T-helper 2 cell treated with Interferon-gamma antibody and Interleukin-4, amounts not matched to agents 5 μg/mL and 100 μg/mL, for 36 hours (primary cell): ENCODE measurements at regions not wholly inside any gene's neighbourhood (a gene's known extent, or its start where the extent isn't known, plus 50 kb on each side); places are given as distances from the start of the nearest gene placed in this dataset.

Experiments used
- DNase-seq: peaks from one replicate; pipeline ENCODE4 v3.0.0; 2021; ENCODE audit warnings: low spot score
- H3K27ac Mint-ChIP-seq: one replicate; pipeline ENCODE4 v1.8.0; 2021; ENCODE audit warnings: mild to moderate bottlenecking, mixed read lengths
- H3K27me3 Mint-ChIP-seq: one replicate; pipeline ENCODE4 v1.8.0; 2021; ENCODE audit warnings: low read depth, mixed read lengths
- H3K36me3 Mint-ChIP-seq: one replicate; pipeline ENCODE4 v1.8.0; 2021; ENCODE audit warnings: low read depth, mixed read lengths
- H3K4me1 Mint-ChIP-seq: one replicate; pipeline ENCODE4 v1.8.0; 2021; ENCODE audit warnings: low read depth, mixed read lengths
- H3K4me3 Mint-ChIP-seq: one replicate; pipeline ENCODE4 v1.8.0; 2022; ENCODE audit warnings: mild to moderate bottlenecking, moderate library complexity, mixed read lengths
- H3K9me3 Mint-ChIP-seq: one replicate; pipeline ENCODE4 v1.8.0; 2021; ENCODE audit warnings: mixed read lengths

- DNase-seq: no peak
- H3K27ac Mint-ChIP-seq: no peak overlapping the region
These were observed 765.8 kb upstream of the POM121L12 start for GRCh38 chr7:52269669-52270068.

GRCh38 chr7:52261057-52261456, 774.4 kb upstream of the POM121L12 start:
- H3K9me3 Mint-ChIP-seq: peaks cover 14% of the 10 kb centered on the region
- no peaks in the 10 kb centered on the region for H3K36me3 Mint-ChIP-seq
- no peaks in the 10 kb centered on the region for H3K4me1 Mint-ChIP-seq
- no peak overlapping the region for H3K4me3 Mint-ChIP-seq
- no peaks in the 10 kb centered on the region for H3K27me3 Mint-ChIP-seq
- DNase-seq: no peak
- H3K27ac Mint-ChIP-seq: no peak overlapping the region

More at GRCh38 chr7:52269669-52270068, 765.8 kb upstream of the POM121L12 start:
- peaks cover 20% of the 10 kb centered on the region for H3K9me3 Mint-ChIP-seq
- H3K4me1 Mint-ChIP-seq: no peaks in the 10 kb centered on the region
- no peaks in the 10 kb centered on the region for H3K36me3 Mint-ChIP-seq
- no peak overlapping the region for H3K4me3 Mint-ChIP-seq
- H3K27me3 Mint-ChIP-seq: no peaks in the 10 kb centered on the region

GRCh38 chr7:52260046-52260665, 775.3 kb upstream of the POM121L12 start:
- Mint-ChIP-seq H3K27ac (no peak overlapping the region), H3K36me3 (no peaks in the 10 kb centered on the region), H3K27me3 (no peaks in the 10 kb centered on the region), H3K4me1 (no peaks in the 10 kb centered on the region), H3K4me3 (no peak overlapping the region), H3K9me3 (peaks cover 13% of the 10 kb centered on the region)
- DNase-seq: no peak

- H3K27ac Mint-ChIP-seq: no peak overlapping the region
These were observed 777.5 kb upstream of the POM121L12 start for GRCh38 chr7:52257890-52258289.

GRCh38 chr7:52254396-52255010, 780.9 kb upstream of the POM121L12 start:
- H3K9me3 Mint-ChIP-seq: peaks cover 25% of the 10 kb centered on the region
- DNase-seq: no peak

More at GRCh38 chr7:52257890-52258289, 777.5 kb upstream of the POM121L12 start:
- Mint-ChIP-seq H3K27me3 (no peaks in the 10 kb centered on the region), H3K9me3 (peaks cover 17% of the 10 kb centered on the region), H3K4me3 (no peak overlapping the region), H3K36me3 (no peaks in the 10 kb centered on the region), H3K4me1 (no peaks in the 10 kb centered on the region)
- DNase-seq: no peak

GRCh38 chr7:52253953-52254352, 781.5 kb upstream of the POM121L12 start:
- H3K36me3 Mint-ChIP-seq: no peaks in the 10 kb centered on the region
- no peaks in the 10 kb centered on the region for H3K4me1 Mint-ChIP-seq
- DNase-seq: no peak
- no peaks in the 10 kb centered on the region for H3K27me3 Mint-ChIP-seq
- no peak overlapping the region for H3K27ac Mint-ChIP-seq
- H3K4me3 Mint-ChIP-seq: no peak overlapping the region
- peaks cover 25% of the 10 kb centered on the region for H3K9me3 Mint-ChIP-seq

More at GRCh38 chr7:52254396-52255010, 780.9 kb upstream of the POM121L12 start:
- Mint-ChIP-seq H3K4me3 (no peak overlapping the region), H3K36me3 (no peaks in the 10 kb centered on the region), H3K27ac (no peak overlapping the region), H3K27me3 (no peaks in the 10 kb centered on the region), H3K4me1 (no peaks in the 10 kb centered on the region)

- no peak overlapping the region for H3K4me3 Mint-ChIP-seq
- no peak overlapping the region for H3K27ac Mint-ChIP-seq
- peaks cover 13% of the 10 kb centered on the region for H3K9me3 Mint-ChIP-seq
- H3K4me1 Mint-ChIP-seq: no peaks in the 10 kb centered on the region
- no peak for DNase-seq
- no peaks in the 10 kb centered on the region for H3K27me3 Mint-ChIP-seq
- no peaks in the 10 kb centered on the region for H3K36me3 Mint-ChIP-seq
These were observed 785.7 kb upstream of the POM121L12 start for GRCh38 chr7:52249741-52250140.

- Mint-ChIP-seq H3K9me3 (peaks cover 22% of the 10 kb centered on the region), H3K36me3 (no peaks in the 10 kb centered on the region), H3K27me3 (no peaks in the 10 kb centered on the region), H3K4me3 (no peak overlapping the region), H3K27ac (no peak overlapping the region), H3K4me1 (no peaks in the 10 kb centered on the region)
- no peak for DNase-seq
These were observed 787.9 kb upstream of the POM121L12 start for GRCh38 chr7:52247518-52247917.

- peaks cover 41% of the 10 kb centered on the region for H3K9me3 Mint-ChIP-seq
- no peak for DNase-seq
- H3K36me3 Mint-ChIP-seq: no peaks in the 10 kb centered on the region
- H3K27me3 Mint-ChIP-seq: no peaks in the 10 kb centered on the region
- no peak overlapping the region for H3K27ac Mint-ChIP-seq
- no peaks in the 10 kb centered on the region for H3K4me1 Mint-ChIP-seq
- H3K4me3 Mint-ChIP-seq: no peak overlapping the region
These were observed 791.7 kb upstream of the POM121L12 start for GRCh38 chr7:52243685-52244084.

GRCh38 chr7:52233248-52233647, 802.2 kb upstream of the POM121L12 start:
- DNase-seq: no peak
- H3K27ac Mint-ChIP-seq: no peak overlapping the region
- H3K27me3 Mint-ChIP-seq: no peaks in the 10 kb centered on the region
- no peak overlapping the region for H3K4me3 Mint-ChIP-seq
- H3K36me3 Mint-ChIP-seq: no peaks in the 10 kb centered on the region
- peaks cover 50% of the 10 kb centered on the region for H3K9me3 Mint-ChIP-seq
- no peaks in the 10 kb centered on the region for H3K4me1 Mint-ChIP-seq

- no peak overlapping the region for H3K4me3 Mint-ChIP-seq
- H3K4me1 Mint-ChIP-seq: no peaks in the 10 kb centered on the region
- H3K9me3 Mint-ChIP-seq: peaks cover 38% of the 10 kb centered on the region
- no peak for DNase-seq
- no peaks in the 10 kb centered on the region for H3K36me3 Mint-ChIP-seq
- H3K27me3 Mint-ChIP-seq: no peaks in the 10 kb centered on the region
- H3K27ac Mint-ChIP-seq: no peak overlapping the region
These were observed 823.5 kb upstream of the POM121L12 start for GRCh38 chr7:52211930-52212329.

- peaks cover 40% of the 10 kb centered on the region for H3K9me3 Mint-ChIP-seq
- H3K36me3 Mint-ChIP-seq: no peaks in the 10 kb centered on the region
- H3K4me1 Mint-ChIP-seq: no peaks in the 10 kb centered on the region
- no peak for DNase-seq
- H3K27me3 Mint-ChIP-seq: no peaks in the 10 kb centered on the region
- no peak overlapping the region for H3K27ac Mint-ChIP-seq
- H3K4me3 Mint-ChIP-seq: no peak overlapping the region
These were observed 825.8 kb upstream of the POM121L12 start for GRCh38 chr7:52209614-52210013.

GRCh38 chr7:52197221-52197620, 838.2 kb upstream of the POM121L12 start:
- H3K9me3 Mint-ChIP-seq: peaks cover 22% of the 10 kb centered on the region
- H3K4me3 Mint-ChIP-seq: no peak overlapping the region
- H3K27me3 Mint-ChIP-seq: no peaks in the 10 kb centered on the region
- H3K36me3 Mint-ChIP-seq: no peaks in the 10 kb centered on the region
- no peak overlapping the region for H3K27ac Mint-ChIP-seq
- DNase-seq: no peak
- no peaks in the 10 kb centered on the region for H3K4me1 Mint-ChIP-seq

- no peak for DNase-seq
- Mint-ChIP-seq H3K9me3 (peaks cover 22% of the 10 kb centered on the region), H3K27me3 (no peaks in the 10 kb centered on the region), H3K4me3 (no peak overlapping the region), H3K4me1 (no peaks in the 10 kb centered on the region), H3K27ac (no peak overlapping the region), H3K36me3 (no peaks in the 10 kb centered on the region)
These were observed 839.8 kb upstream of the POM121L12 start for GRCh38 chr7:52195664-52196063.
